NCI-H146 (cell line): ENCODE measurements at regions not wholly inside any gene's neighbourhood (a gene's known extent, or its start where the extent isn't known, plus 50 kb on each side); places are given as distances from the start of the nearest gene placed in this dataset.

Experiments used
- DNase-seq: peaks from one replicate; lab custom pipeline; 2025; lab: John Stamatoyannopoulos, UW

GRCh38 chr14:47857646-47858045 lies 182.2 kb upstream of the MDGA2 start:
- DNase-seq, result no peak

- DNase-seq, result no peak
These were observed 176.9 kb upstream of the MDGA2 start for GRCh38 chr14:47852278-47852677.

- no peak for DNase-seq
These were observed 170.6 kb upstream of the MDGA2 start for GRCh38 chr14:47846008-47846407.

- DNase-seq, result no peak
These were observed 167.8 kb upstream of the MDGA2 start for GRCh38 chr14:47843236-47843635.

GRCh38 chr14:47833011-47833410 lies 157.6 kb upstream of the MDGA2 start:
- no peak for DNase-seq

- no peak for DNase-seq
These were observed 151.4 kb upstream of the MDGA2 start for GRCh38 chr14:47826809-47827208.

- DNase-seq, result no peak
These were observed 146.9 kb upstream of the MDGA2 start for GRCh38 chr14:47822326-47822725.

- DNase-seq, result no peak
These were observed 145.7 kb upstream of the MDGA2 start for GRCh38 chr14:47821135-47821534.

GRCh38 chr14:47790477-47790876 lies 115.1 kb upstream of the MDGA2 start:
- no peak for DNase-seq

GRCh38 chr14:47785058-47785457 lies 109.7 kb upstream of the MDGA2 start:
- no peak for DNase-seq

GRCh38 chr14:47778631-47779030 lies 103.2 kb upstream of the MDGA2 start:
- DNase-seq, result no peak

GRCh38 chr14:47772652-47773051 lies 97.2 kb upstream of the MDGA2 start:
- no peak for DNase-seq

GRCh38 chr14:47763188-47763854 lies 87.9 kb upstream of the MDGA2 start:
- DNase-seq, result no peak

- no peak for DNase-seq
These were observed 71.6 kb upstream of the MDGA2 start for GRCh38 chr14:47746986-47747385.

- no peak for DNase-seq
These were observed 68.8 kb upstream of the MDGA2 start for GRCh38 chr14:47744155-47744554.

GRCh38 chr14:47739541-47739940 lies 64.1 kb upstream of the MDGA2 start:
- no peak for DNase-seq

GRCh38 chr14:47730296-47730695 lies 54.9 kb upstream of the MDGA2 start:
- no peak for DNase-seq
